ENCODE measurements at regions not wholly inside any gene's neighbourhood (a gene's known extent, or its start where the extent isn't known, plus 50 kb on each side); places are given as distances from the start of the nearest gene placed in this dataset.

- Histone ChIP-seq H3K9ac (ENCODE audit: low read depth, low read length) (no peak overlapping the region), H3K4me1 (ENCODE audit: insufficient read depth, low read length) (no peaks in the 10 kb centered on the region), H3K9me3 (ENCODE audit: control insufficient read depth, insufficient read depth, low read length) (no peaks in the 10 kb centered on the region; the same call in 1 of the 2 replicates), H3K36me3 (ENCODE audit: insufficient read depth, low read length) (no peaks in the 10 kb centered on the region)
Measured at GRCh38 chr6:163646133-163646532, 231.6 kb downstream of the QKI start.

- H3K9me3 ChIP-seq (ENCODE audit: control insufficient read depth, insufficient read depth, low read length), result no peaks in the 10 kb centered on the region; the same call in 1 of the 2 replicates
Measured at GRCh38 chr6:163645560-163645959, 231.0 kb downstream of the QKI start.

GRCh38 chr6:163643866-163644265, 229.3 kb downstream of the QKI start:
- H3K36me3 ChIP-seq (ENCODE audit: insufficient read depth, low read length), result no peaks in the 10 kb centered on the region
- H3K9me3 ChIP-seq (ENCODE audit: control insufficient read depth, insufficient read depth, low read length), result no peaks in the 10 kb centered on the region; the same call in 1 of the 2 replicates
- H3K4me1 ChIP-seq (ENCODE audit: insufficient read depth, low read length), result no peaks in the 10 kb centered on the region
- H3K9ac ChIP-seq (ENCODE audit: low read depth, low read length), result no peak overlapping the region

More at GRCh38 chr6:163645560-163645959, 231.0 kb downstream of the QKI start:
- H3K4me1 ChIP-seq (ENCODE audit: insufficient read depth, low read length), result no peaks in the 10 kb centered on the region
- H3K9ac ChIP-seq (ENCODE audit: low read depth, low read length), result no peak overlapping the region
- no peaks in the 10 kb centered on the region for H3K36me3 ChIP-seq (ENCODE audit: insufficient read depth, low read length)

GRCh38 chr6:163641706-163642105, 227.2 kb downstream of the QKI start:
- H3K9ac ChIP-seq (ENCODE audit: low read depth, low read length), result no peak overlapping the region
- H3K9me3 ChIP-seq (ENCODE audit: control insufficient read depth, insufficient read depth, low read length), result no peaks in the 10 kb centered on the region; the same call in 1 of the 2 replicates
- H3K4me1 ChIP-seq (ENCODE audit: insufficient read depth, low read length), result no peaks in the 10 kb centered on the region
- no peaks in the 10 kb centered on the region for H3K36me3 ChIP-seq (ENCODE audit: insufficient read depth, low read length)

GRCh38 chr6:163640641-163641040, 226.1 kb downstream of the QKI start:
- Histone ChIP-seq H3K36me3 (ENCODE audit: insufficient read depth, low read length) (no peaks in the 10 kb centered on the region), H3K4me1 (ENCODE audit: insufficient read depth, low read length) (peaks cover 1% of the 10 kb centered on the region), H3K9ac (ENCODE audit: low read depth, low read length) (no peak overlapping the region), H3K9me3 (ENCODE audit: control insufficient read depth, insufficient read depth, low read length) (no peaks in the 10 kb centered on the region; the same call in 1 of the 2 replicates)

GRCh38 chr6:163637524-163637923, 223.0 kb downstream of the QKI start:
- Histone ChIP-seq H3K36me3 (ENCODE audit: insufficient read depth, low read length) (no peaks in the 10 kb centered on the region), H3K9ac (ENCODE audit: low read depth, low read length) (no peak overlapping the region), H3K9me3 (ENCODE audit: control insufficient read depth, insufficient read depth, low read length) (no peaks in the 10 kb centered on the region; the same call in 1 of the 2 replicates), H3K4me1 (ENCODE audit: insufficient read depth, low read length) (peaks cover 9% of the 10 kb centered on the region)

- no peaks in the 10 kb centered on the region for H3K36me3 ChIP-seq (ENCODE audit: insufficient read depth, low read length)
- no peak overlapping the region for H3K9ac ChIP-seq (ENCODE audit: low read depth, low read length)
- H3K9me3 ChIP-seq (ENCODE audit: control insufficient read depth, insufficient read depth, low read length), result no peaks in the 10 kb centered on the region; the same call in 1 of the 2 replicates
- H3K4me1 ChIP-seq (ENCODE audit: insufficient read depth, low read length), result peaks cover 9% of the 10 kb centered on the region
Measured at GRCh38 chr6:163635731-163636364, 221.3 kb downstream of the QKI start.

GRCh38 chr6:163635315-163635714, 220.8 kb downstream of the QKI start:
- Histone ChIP-seq H3K9me3 (ENCODE audit: control insufficient read depth, insufficient read depth, low read length) (no peaks in the 10 kb centered on the region; the same call in 1 of the 2 replicates), H3K9ac (ENCODE audit: low read depth, low read length) (no peak overlapping the region)

GRCh38 chr6:163634211-163635171, 220.0 kb downstream of the QKI start:
- no peaks in the 10 kb centered on the region for H3K36me3 ChIP-seq (ENCODE audit: insufficient read depth, low read length)
- no peaks in the 10 kb centered on the region; the same call in none of the 2 replicates for H3K9me3 ChIP-seq (ENCODE audit: control insufficient read depth, insufficient read depth, low read length)
- H3K9ac ChIP-seq (ENCODE audit: low read depth, low read length), result no peak overlapping the region
- peaks cover 9% of the 10 kb centered on the region for H3K4me1 ChIP-seq (ENCODE audit: insufficient read depth, low read length)

More at GRCh38 chr6:163635315-163635714, 220.8 kb downstream of the QKI start:
- H3K36me3 ChIP-seq (ENCODE audit: insufficient read depth, low read length), result no peaks in the 10 kb centered on the region
- peaks cover 9% of the 10 kb centered on the region for H3K4me1 ChIP-seq (ENCODE audit: insufficient read depth, low read length)

GRCh38 chr6:163630991-163631390, 216.5 kb downstream of the QKI start:
- H3K9me3 ChIP-seq (ENCODE audit: control insufficient read depth, insufficient read depth, low read length), result no peaks in the 10 kb centered on the region; the same call in none of the 2 replicates
- no peaks in the 10 kb centered on the region for H3K36me3 ChIP-seq (ENCODE audit: insufficient read depth, low read length)
- H3K4me1 ChIP-seq (ENCODE audit: insufficient read depth, low read length), result peaks cover 9% of the 10 kb centered on the region
- H3K9ac ChIP-seq (ENCODE audit: low read depth, low read length), result no peak overlapping the region

- Histone ChIP-seq H3K9ac (ENCODE audit: low read depth, low read length) (no peak overlapping the region), H3K4me1 (ENCODE audit: insufficient read depth, low read length) (peaks cover 6% of the 10 kb centered on the region), H3K9me3 (ENCODE audit: control insufficient read depth, insufficient read depth, low read length) (no peaks in the 10 kb centered on the region; the same call in none of the 2 replicates), H3K36me3 (ENCODE audit: insufficient read depth, low read length) (no peaks in the 10 kb centered on the region)
Measured at GRCh38 chr6:163630572-163630971, 216.1 kb downstream of the QKI start.

- no peaks in the 10 kb centered on the region for H3K36me3 ChIP-seq (ENCODE audit: insufficient read depth, low read length)
- no peak overlapping the region for H3K9ac ChIP-seq (ENCODE audit: low read depth, low read length)
- H3K4me1 ChIP-seq (ENCODE audit: insufficient read depth, low read length), result peaks cover 2% of the 10 kb centered on the region
- H3K9me3 ChIP-seq (ENCODE audit: control insufficient read depth, insufficient read depth, low read length), result no peaks in the 10 kb centered on the region; the same call in none of the 2 replicates
Measured at GRCh38 chr6:163630096-163630495, 215.6 kb downstream of the QKI start.
